ENCODE measurements at regions not wholly inside any gene's neighbourhood (a gene's known extent, or its start where the extent isn't known, plus 50 kb on each side); places are given as distances from the start of the nearest gene placed in this dataset.

DNA sequence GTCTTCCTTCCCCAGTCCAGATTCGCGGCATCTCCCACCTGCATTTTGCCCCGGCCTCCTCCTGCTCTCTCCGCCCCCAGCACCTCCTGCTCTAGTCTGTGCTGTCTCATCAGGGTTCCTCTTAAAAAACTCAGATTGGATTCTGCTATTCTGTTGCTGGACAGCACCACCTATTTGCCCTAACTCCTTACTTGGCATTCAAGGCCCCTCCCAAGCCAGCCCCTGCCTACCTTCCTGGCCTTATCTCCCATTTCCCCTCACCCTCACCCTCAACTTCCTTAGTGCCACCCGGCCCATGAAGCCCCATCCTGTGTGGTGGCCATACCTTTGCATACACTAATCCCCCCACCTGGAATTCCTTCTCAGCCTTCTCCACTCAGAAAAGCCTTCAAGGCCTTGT lies 59.9 kb upstream of the PRDM11 start:
- TF ChIP-seq, protein P1, sequence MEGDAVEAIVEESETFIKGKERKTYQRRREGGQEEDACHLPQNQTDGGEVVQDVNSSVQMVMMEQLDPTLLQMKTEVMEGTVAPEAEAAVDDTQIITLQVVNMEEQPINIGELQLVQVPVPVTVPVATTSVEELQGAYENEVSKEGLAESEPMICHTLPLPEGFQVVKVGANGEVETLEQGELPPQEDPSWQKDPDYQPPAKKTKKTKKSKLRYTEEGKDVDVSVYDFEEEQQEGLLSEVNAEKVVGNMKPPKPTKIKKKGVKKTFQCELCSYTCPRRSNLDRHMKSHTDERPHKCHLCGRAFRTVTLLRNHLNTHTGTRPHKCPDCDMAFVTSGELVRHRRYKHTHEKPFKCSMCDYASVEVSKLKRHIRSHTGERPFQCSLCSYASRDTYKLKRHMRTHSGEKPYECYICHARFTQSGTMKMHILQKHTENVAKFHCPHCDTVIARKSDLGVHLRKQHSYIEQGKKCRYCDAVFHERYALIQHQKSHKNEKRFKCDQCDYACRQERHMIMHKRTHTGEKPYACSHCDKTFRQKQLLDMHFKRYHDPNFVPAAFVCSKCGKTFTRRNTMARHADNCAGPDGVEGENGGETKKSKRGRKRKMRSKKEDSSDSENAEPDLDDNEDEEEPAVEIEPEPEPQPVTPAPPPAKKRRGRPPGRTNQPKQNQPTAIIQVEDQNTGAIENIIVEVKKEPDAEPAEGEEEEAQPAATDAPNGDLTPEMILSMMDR (IDR thresholded peaks at IDR 0.05 in 4 of 5, conservative IDR thresholded peaks at IDR 0.05 in 1 of 5): no peak
- no peak for TF ChIP-seq POLR2A (IDR thresholded peaks at IDR 0.05)
